ENCODE measurements at regions not wholly inside any gene's neighbourhood (a gene's known extent, or its start where the extent isn't known, plus 50 kb on each side); places are given as distances from the start of the nearest gene placed in this dataset.
"Not testable (repeated sequence)": the region's sequence is repeated elsewhere in the genome, so short reads cannot be mapped to it uniquely, and the experiment has no call there.

DNA sequence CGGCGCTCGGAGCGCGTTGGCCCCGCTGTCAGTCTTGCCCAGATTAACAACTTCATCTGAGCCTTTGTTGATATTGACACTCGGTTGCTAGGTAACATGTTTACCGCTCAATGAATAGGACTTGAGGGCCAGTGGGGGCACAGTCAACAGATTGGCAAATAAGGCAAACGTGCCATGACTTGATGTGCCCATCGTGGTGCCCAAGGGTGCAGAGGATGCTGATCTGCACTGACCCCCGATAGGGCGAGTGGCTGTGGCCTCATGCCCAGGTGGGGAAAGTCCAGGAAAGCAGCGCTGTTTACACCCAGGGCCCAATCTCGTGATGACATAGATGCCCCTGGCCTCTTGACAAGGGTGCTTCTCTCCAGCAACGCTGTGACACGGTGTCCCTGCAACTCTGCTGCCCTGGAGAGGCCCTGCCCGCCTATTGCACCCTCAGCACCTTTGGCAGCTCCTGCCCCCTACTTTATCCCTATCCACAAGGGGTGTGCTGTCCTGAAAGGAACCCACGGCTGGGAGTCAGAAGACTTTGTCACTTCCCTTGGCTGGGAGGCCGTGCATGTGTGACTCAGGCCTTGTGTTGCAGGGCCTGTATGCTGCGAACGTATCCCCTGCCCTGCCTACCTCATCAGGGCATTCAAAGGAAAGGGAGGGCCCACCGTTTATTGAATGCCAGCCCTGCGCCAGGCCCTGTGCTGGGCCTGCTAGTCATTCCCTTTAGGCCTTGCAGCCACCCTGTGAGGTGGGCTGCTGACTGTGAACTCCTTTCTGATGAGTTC lies 158.0 kb downstream of the INHBB start:
- peak; percentile 76 for DNase-seq (ENCODE audit: low spot score)
- intact Hi-C loops (cut with DNase I), result no loop called here

DNA sequence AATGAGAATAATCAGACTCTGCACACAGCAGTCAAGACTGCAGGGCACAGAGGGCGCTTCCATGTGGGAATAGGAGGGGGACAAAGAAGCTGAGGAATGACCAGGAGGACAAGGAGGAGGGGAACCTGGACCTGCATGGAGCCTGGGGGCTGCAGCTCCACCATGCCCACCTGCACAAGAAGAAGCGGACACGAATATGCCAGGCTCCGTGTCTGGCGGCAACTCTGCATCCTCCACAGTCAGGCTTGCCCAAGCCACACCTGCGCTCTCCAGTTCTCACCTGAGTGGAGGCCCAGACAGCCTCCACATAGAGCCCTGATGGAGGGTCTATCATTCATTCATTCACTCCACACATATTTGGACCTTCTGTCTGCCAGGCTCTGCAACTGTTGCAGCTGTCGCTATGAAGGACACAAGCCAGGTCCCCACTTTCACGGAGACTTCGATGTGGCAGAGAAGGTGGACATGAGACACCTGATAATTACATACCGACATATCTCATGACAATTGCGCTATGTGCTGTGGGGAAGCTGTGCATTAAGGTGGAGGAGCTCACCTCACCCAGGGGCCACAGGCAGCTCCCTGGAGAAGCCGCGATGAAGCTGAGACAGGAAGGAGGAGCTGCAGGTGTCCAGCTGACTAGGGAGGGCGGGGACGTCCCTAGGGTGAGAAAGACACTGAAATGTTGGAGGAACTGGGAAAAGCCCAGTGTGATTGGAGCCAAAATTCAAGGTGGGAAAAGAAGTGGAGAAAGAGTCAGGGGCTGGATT lies 159.2 kb downstream of the INHBB start:
- peak; percentile 60 for DNase-seq (ENCODE audit: low spot score)
- intact Hi-C loops (cut with DNase I), result no loop called here

DNA sequence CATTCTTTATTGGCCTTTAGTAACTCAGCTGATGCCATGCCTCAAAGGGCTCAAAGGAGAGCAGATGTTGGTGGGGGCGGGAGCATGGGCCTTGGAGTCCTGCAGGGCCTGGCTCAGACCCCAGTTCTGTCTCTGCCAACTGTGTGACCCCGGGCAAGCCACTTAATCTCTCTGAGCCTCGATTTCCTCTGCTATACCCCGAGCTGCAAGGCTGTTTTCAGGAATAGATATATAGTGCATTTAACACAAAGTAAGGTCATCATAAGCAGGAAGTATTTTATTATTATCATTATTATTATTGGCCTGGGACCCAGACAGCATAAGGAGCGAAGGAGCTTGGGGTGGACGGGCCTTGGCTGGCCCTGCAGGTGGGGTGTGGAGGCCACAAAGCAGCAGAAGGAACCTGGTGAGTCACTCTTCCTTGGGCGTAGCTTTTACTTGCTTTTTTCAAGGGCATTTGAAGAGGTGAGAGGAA lies 162.7 kb downstream of the INHBB start:
- intact Hi-C loops (cut with DNase I), result no loop called here
- DNase-seq (ENCODE audit: low spot score), result peak; percentile 80

GRCh38 chr2:120509213-120509815 lies 163.4 kb downstream of the INHBB start:
- intact Hi-C loops (cut with DNase I), result no loop called here
- DNase-seq (ENCODE audit: low spot score), result peak; percentile 59

GRCh38 chr2:120509991-120510735 lies 164.2 kb downstream of the INHBB start:
- intact Hi-C loops (cut with DNase I), result no loop called here
- peak; percentile 79 for DNase-seq (ENCODE audit: low spot score)

DNA sequence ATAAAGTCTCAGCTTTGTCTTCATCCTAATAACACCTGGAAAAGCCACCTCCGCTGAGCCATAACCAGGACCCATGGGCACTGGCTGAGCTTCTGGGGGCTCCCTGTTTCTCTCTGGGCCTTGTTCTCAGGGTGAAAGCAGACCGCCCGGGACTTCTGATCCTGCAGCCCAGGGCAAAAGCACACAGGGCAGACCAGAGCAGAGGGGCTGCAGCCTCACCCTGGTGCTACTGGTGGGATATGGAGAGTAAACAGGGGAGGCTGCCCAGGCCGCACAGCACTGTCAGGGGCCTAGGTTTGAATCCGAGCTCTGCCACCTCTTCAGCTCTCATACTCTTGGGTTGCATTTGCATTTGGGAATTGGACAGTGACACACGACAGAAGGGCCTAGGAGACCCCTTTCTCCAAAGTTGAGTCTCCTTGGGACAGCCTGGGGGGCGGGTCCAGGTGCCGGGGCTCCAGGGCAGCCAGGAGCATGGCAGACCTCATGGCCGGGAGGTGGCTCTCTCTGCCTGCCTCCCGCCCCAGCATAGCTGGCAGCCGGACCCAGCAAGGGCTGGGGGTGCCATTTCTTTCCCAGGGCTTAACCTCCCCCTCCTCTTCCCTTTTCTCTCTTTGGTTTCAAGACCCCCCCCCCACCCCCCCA lies 164.9 kb downstream of the INHBB start:
- DNase-seq (ENCODE audit: low spot score), result peak; percentile 69

GRCh38 chr2:120511536-120511935 lies 165.6 kb downstream of the INHBB start:
- DNase-seq (ENCODE audit: low spot score), result peak; percentile 61
- intact Hi-C loops (cut with DNase I), result no loop called here

More for the DNA sequence above, 164.9 kb downstream of the INHBB start:
- intact Hi-C loops (cut with DNase I), result no loop called here

GRCh38 chr2:120511947-120512710 lies 166.2 kb downstream of the INHBB start:
- intact Hi-C loops (cut with DNase I), result no loop called here
- peak; percentile 77 for DNase-seq (ENCODE audit: low spot score)

DNA sequence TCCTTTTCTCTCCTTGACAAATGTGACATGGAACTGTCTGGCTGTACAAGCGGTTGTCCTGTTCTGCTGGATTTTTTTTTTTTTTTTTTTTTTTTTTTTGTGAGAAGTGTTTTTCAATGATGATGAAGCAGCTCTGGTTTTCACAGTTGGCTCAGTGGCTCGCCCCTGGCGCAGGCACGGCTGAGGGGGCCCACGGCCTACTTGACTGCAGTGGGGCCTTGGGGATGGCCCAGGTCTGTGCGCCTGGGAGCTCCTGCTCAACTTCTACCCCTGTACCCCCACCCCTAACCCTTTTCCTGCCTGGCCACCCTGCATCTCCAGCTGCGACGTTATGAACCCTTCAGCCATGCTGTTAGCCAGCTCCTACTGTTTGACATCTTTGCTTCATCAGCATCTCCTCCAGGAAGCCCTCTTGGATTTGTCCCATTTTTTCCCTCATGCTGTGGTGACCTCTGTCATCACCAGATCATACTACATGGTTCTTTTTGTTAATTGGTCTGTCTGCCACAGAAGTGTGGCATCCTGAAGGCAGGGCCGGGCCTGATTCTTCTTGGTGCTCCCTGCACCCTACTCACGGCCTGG lies 167.9 kb downstream of the INHBB start:
- intact Hi-C loops (cut with DNase I), result no loop called here
- DNase-seq (ENCODE audit: low spot score), result peak; percentile 45

DNA sequence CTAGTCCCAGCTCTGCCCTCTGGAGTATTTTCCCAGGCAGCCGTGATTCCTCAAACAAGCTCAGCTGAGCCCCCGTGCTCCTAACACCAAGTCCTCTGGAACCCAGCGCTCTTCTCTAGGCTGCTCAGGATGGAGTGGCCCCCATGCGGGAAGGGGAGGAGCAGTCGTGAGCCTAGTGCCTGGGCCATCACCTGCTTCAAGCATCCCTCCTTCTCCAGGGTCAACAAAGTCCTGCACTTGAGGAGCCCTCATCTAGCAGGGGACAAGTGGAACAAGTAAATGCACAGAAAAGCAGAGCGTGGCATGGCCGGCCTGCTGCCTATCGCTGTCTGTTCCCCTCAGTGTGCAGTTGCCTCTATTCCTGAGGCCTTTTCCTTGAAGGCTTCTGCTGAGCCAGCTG lies 168.6 kb downstream of the INHBB start:
- intact Hi-C loops (cut with DNase I), result no loop called here
- peak; percentile 34 for DNase-seq (ENCODE audit: low spot score)

GRCh38 chr2:120515066-120515758 lies 169.3 kb downstream of the INHBB start:
- intact Hi-C loops (cut with DNase I), result not testable (repeated sequence)
- peak; percentile 22 for DNase-seq (ENCODE audit: low spot score)

GRCh38 chr2:120515759-120516678 lies 170.1 kb downstream of the INHBB start:
- peak; percentile 30 for DNase-seq (ENCODE audit: low spot score)
- intact Hi-C loops (cut with DNase I), result no loop called here

DNA sequence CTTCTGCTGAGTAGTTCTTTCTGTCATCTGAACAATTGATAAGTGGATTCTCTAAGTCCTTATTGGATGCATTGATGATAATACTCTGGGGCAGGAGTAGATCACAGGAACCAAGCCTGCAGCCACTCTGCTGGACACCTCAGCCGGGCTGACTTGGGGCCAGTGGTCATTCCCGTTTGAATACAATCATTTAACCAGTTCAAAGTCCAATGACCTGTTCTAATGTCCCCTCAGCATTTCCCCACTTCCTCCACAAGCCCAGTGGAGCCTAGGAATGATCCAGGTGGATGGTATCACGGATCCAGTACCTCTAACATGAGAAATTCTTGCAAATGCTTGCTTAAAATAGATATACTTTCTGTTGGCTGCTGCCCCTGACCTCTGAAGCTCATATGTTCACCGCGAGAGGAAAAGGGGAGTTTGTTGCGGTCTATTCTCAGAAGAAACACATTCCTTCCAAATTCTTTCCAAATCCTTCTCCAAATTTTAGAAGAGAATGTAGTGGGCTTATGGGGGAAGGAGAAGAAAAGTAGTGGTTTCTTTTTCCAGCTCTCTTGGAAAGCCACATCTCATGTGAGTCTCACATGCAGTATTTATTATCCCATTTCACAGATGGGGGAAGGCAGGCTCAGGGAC lies 170.9 kb downstream of the INHBB start:
- intact Hi-C loops (cut with DNase I), result no loop called here
- DNase-seq (ENCODE audit: low spot score), result peak; percentile 34

- peak; percentile 40 for DNase-seq (ENCODE audit: low spot score)
- intact Hi-C loops (cut with DNase I), result no loop called here
Observed at GRCh38 chr2:120517751-120518469, 172.0 kb downstream of the INHBB start.

DNA sequence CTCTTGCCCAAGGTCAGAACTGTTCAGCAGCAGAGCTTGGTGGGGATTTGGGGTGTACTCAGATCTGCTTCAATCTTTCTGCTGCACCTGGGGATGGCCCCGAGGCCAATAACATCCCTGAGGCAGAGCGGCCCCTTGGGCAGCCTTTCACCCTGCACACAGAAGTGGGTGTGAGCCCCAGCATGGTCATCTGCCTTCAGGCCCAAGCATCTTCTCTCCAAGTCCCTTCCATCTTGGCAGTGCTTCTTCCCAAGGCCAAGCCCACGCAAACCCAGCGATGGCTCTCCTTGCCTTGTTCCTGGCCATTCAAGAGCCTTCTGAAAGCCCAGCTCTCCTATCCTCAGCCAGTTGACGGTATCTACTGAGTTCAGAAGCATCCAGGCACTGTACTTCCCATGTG lies 172.9 kb downstream of the INHBB start:
- DNase-seq (ENCODE audit: low spot score), result peak; percentile 61
- intact Hi-C loops (cut with DNase I), result no loop called here

Measured in posterior vena cava (tissue), 2 donors.